IPS-18a (cell line): ENCODE measurements at regions not wholly inside any gene's neighbourhood (a gene's known extent, or its start where the extent isn't known, plus 50 kb on each side); places are given as distances from the start of the nearest gene placed in this dataset.
"Not testable (repeated sequence)": the region's sequence is repeated elsewhere in the genome, so short reads cannot be mapped to it uniquely, and the experiment has no call there.

ENCODE experiments used
- H3K27ac ChIP-seq: one replicate; pipeline ENCODE4 v1.5.1; 2013; ENCODE audit warnings: low read length
- H3K27me3 ChIP-seq: one replicate; pipeline ENCODE4 v1.6.1; 2013; ENCODE audit warnings: mild to moderate bottlenecking, low read length; ENCODE audit not compliant: control insufficient read depth, insufficient read depth
- H3K36me3 ChIP-seq: one replicate; pipeline ENCODE4 v1.6.1; 2013; ENCODE audit warnings: low read depth, low read length; ENCODE audit not compliant: control insufficient read depth
- H3K4me1 ChIP-seq: one replicate; pipeline ENCODE4 v1.6.1; 2013; ENCODE audit warnings: low read depth, low read length; ENCODE audit not compliant: control insufficient read depth
- H3K4me3 ChIP-seq: one replicate; pipeline ENCODE4 v1.5.1; 2013; ENCODE audit warnings: low read length
- H3K9ac ChIP-seq: one replicate; pipeline ENCODE4 v1.6.1; 2013; ENCODE audit warnings: mild to moderate bottlenecking, low read length, moderate library complexity
- H3K9me3 ChIP-seq: one replicate; pipeline ENCODE4 v1.6.1; 2013; ENCODE audit warnings: low read depth, low read length; ENCODE audit not compliant: control insufficient read depth

GRCh38 chr6:6976193-6976592, 131.6 kb upstream of the RREB1 start:
- Histone ChIP-seq H3K9me3 (no peaks in the 10 kb centered on the region), H3K9ac (no peak overlapping the region), H3K27me3 (no peaks in the 10 kb centered on the region), H3K27ac (no peak overlapping the region), H3K4me1 (no peaks in the 10 kb centered on the region), H3K36me3 (no peaks in the 10 kb centered on the region), H3K4me3 (no peak overlapping the region)

DNA sequence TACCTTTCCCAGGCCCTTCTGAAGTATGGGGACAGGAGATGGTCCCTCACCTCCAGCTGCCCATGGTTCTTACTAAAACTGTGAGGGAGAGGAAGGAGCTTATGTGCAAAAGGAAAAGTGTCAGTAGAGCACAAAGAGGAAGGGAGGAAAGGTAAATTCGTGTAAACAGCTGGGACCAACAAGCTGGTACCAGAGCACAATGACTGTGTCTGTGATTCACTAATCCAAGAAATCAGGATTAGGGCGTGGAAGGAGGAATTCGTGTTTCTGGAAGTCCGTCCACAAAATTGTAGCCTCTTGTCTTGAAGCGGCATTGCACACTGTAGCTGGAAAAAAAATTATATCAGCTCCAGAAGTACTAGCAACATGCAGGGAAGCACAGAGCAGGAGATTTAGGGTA, 129.0 kb upstream of the RREB1 start:
- no peaks in the 10 kb centered on the region for H3K36me3 ChIP-seq
- H3K9me3 ChIP-seq: no peaks in the 10 kb centered on the region
- no peak overlapping the region for H3K9ac ChIP-seq
- no peaks in the 10 kb centered on the region for H3K27me3 ChIP-seq
- H3K4me1 ChIP-seq: no peaks in the 10 kb centered on the region
- H3K4me3 ChIP-seq: no peak overlapping the region
- no peak overlapping the region for H3K27ac ChIP-seq

DNA sequence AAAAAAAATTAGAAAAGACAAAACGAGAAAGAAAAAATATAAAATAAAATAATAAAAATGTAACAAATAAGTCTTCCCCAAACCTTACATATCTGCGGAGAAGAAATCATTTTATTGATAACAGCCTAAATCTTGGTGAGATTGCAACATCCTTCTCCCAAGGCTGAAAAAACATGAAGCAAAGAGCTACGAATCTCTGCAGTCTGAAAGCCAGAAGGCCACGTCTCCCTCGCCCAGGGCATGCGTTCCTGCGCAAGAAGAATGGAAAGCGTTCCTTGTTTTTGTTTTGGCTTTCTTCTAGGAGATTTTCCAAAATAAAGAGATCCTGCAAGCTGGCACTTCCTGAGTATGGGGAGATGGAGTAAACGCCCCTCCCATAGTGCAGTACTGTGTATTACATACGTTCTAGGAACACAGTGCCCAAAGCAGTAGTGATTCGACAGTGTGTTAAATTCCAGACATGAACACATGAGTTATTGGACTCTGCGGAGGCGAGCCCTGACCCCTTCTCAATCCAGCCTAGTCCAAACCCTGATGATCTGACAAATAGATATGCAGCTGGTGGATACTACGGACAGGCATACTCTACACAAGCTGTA, 126.7 kb upstream of the RREB1 start:
- Histone ChIP-seq H3K27me3 (no peaks in the 10 kb centered on the region), H3K4me3 (no peak overlapping the region), H3K27ac (no peak overlapping the region), H3K4me1 (no peaks in the 10 kb centered on the region), H3K36me3 (no peaks in the 10 kb centered on the region), H3K9ac (no peak overlapping the region), H3K9me3 (no peaks in the 10 kb centered on the region)

DNA sequence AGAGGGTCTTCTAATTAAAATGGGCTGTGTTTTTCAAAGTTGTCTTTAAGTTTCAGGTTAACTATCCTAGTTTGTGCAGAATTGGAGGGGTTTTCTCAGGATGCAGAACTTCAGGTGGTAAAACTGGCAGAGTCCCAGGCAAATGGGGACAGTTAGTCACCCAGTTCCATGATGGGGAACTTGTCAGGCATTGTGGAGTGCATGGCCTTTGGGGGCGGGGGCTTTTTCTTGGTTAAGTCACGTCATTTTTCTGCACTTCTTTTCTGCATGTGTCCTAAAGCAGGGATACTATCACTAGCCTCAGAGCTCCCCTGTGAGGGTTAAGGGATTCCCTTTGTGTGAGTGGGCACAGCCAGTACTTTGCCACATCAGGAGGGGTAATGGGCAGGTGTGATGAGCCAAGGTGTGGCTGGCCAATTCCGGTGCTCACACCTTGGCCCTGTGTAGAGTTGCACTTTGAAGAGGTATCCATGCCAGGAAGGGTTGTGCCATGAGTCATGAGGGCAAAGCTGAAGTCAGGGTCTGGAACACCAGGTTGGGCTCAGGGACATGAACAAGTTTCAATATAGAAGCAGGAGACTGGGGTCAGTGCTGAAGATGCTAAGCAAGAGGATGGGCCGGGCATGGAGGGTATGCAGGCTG, 126.0 kb upstream of the RREB1 start:
- H3K9ac ChIP-seq: no peak overlapping the region
- H3K4me3 ChIP-seq: no peak overlapping the region
- H3K9me3 ChIP-seq: no peaks in the 10 kb centered on the region
- no peak overlapping the region for H3K27ac ChIP-seq
- no peaks in the 10 kb centered on the region for H3K36me3 ChIP-seq
- H3K27me3 ChIP-seq: no peaks in the 10 kb centered on the region
- no peaks in the 10 kb centered on the region for H3K4me1 ChIP-seq

DNA sequence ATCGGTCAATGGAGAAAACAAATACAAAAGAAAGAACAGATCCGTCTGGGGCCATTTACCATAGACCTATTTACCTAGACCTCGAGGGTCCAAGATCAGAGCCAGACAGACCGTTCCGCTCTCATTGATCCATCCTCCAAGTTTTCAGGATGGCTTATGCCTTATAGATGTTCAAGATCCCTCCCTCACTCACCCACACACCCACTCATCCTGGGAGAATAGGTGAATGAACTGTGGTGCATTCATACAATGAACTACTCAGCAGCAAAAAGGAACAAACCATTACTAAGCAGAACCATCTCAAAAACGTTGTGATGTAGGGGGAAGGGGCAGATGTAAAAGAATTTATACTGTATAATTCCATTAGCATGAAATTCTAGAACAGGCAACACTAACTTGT, 125.1 kb upstream of the RREB1 start:
- Histone ChIP-seq H3K27ac (no peak overlapping the region), H3K9me3 (no peaks in the 10 kb centered on the region), H3K4me1 (no peaks in the 10 kb centered on the region), H3K4me3 (no peak overlapping the region), H3K36me3 (no peaks in the 10 kb centered on the region), H3K9ac (no peak overlapping the region), H3K27me3 (no peaks in the 10 kb centered on the region)

GRCh38 chr6:6984585-6985366, 123.0 kb upstream of the RREB1 start:
- Histone ChIP-seq H3K27me3 (no peaks in the 10 kb centered on the region), H3K27ac (no peak overlapping the region), H3K9ac (no peak overlapping the region), H3K4me1 (no peaks in the 10 kb centered on the region), H3K36me3 (no peaks in the 10 kb centered on the region), H3K4me3 (no peak overlapping the region), H3K9me3 (no peaks in the 10 kb centered on the region)

DNA sequence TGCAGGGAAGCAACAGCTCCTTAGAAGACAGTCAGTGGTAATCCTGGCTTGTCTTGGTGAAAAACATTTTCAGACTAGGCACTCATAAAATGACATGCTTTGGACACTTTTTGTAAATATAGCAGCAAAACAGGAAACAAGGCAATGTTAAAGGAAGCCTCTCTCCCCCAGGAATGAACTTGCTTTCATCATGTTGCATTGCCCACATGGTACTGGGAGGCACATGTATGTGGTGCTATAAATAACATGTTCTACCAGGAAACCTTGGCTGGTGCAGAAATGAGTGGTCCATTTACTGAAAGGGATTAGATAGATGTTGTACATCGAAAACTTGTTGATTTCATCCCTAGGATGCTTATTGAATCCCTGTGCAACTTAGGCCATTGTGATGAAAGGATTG, 121.4 kb upstream of the RREB1 start:
- Histone ChIP-seq H3K36me3 (no peaks in the 10 kb centered on the region), H3K9me3 (no peaks in the 10 kb centered on the region), H3K4me1 (no peaks in the 10 kb centered on the region), H3K27me3 (no peaks in the 10 kb centered on the region), H3K27ac (no peak overlapping the region), H3K4me3 (no peak overlapping the region), H3K9ac (no peak overlapping the region)

GRCh38 chr6:6987749-6988148, 120.0 kb upstream of the RREB1 start:
- H3K9me3 ChIP-seq: no peaks in the 10 kb centered on the region
- H3K4me3 ChIP-seq: no peak overlapping the region

DNA sequence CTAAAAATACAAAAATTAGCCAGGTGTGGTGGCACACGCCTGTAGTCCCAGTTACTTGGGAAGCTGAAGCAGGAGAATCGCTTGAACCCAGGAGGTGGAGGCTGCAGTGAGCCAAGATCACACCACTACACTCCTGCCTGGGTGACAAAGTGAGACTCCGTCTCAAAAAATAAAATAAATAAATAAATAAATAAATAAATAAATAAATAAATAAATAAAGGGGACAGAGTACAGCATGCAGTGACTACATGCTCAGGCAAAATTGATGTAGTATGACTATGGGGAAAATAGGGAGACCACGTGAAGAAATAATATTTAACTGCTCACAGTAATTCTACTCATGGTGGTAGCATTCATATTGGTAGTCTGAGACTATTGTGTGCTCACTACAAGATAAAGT, 117.7 kb upstream of the RREB1 start:
- H3K4me3 ChIP-seq, H3K27ac ChIP-seq, H3K36me3 ChIP-seq, H3K27me3 ChIP-seq, H3K9me3 ChIP-seq, H3K4me1 ChIP-seq, H3K9ac ChIP-seq: not testable (repeated sequence)

More at GRCh38 chr6:6987749-6988148, 120.0 kb upstream of the RREB1 start:
- H3K36me3 ChIP-seq: no peaks in the 10 kb centered on the region
- H3K9ac ChIP-seq: no peak overlapping the region
- no peaks in the 10 kb centered on the region for H3K4me1 ChIP-seq
- H3K27ac ChIP-seq: no peak overlapping the region
- H3K27me3 ChIP-seq: no peaks in the 10 kb centered on the region

DNA sequence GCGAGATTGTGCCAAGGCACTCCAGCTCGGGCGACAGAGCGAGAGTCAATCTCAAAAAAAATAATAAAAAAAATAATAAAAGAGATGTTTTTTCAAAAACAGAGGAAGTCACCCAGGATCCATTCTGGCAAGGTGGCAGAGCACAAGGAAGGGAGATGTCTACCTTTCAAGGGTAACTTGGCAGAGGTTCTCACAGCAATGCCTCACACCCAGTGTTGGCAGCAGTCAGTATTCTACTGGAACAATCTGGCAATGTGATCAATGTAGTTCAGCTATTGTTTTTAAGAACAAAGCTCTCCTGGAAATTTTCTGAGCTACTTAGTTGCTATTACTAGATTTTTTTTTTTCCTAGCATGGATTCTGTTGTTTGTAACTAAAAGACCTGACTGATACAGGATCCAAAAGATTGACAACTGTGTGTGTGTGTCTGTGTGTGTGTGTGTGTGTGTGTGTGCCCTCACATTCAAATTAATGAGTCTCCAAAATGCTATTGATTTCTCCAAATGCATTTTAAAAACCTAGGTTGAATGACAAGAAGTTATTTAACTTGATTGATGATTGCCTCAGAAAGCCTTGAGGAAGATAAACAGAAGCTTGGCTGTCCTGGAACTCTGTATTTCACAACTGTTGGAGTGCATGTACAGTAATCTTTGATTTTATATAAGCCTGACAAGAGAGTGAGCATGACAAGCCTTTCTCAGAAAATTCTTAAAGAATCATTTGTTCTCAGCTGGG, 114.1 kb upstream of the RREB1 start:
- no peaks in the 10 kb centered on the region for H3K9me3 ChIP-seq

DNA sequence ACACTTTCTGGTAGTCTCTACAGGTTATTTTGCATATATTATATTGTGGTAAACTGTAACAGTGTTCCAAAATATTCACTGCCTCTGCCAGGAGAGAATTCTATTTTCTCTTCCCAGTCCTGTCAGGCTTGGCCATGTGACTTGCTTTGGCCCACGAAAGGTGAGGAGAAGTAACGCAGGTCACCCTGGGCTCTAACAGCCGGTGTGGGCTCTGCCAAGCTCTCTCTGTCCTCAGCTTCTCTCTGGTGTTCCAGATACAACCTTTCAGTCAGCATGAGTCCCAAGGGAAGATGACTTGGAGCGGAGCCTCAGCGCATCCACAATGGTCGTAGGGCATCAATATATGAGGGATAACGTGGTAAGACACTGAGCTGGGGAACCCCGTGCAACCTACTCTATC, 113.0 kb upstream of the RREB1 start:
- no peaks in the 10 kb centered on the region for H3K4me1 ChIP-seq
- no peak overlapping the region for H3K4me3 ChIP-seq
- H3K9ac ChIP-seq: no peak overlapping the region
- no peaks in the 10 kb centered on the region for H3K9me3 ChIP-seq
- no peak overlapping the region for H3K27ac ChIP-seq
- H3K27me3 ChIP-seq: no peaks in the 10 kb centered on the region
- no peaks in the 10 kb centered on the region for H3K36me3 ChIP-seq

More for the DNA sequence above, 114.1 kb upstream of the RREB1 start:
- H3K9ac ChIP-seq: no peak overlapping the region
- no peaks in the 10 kb centered on the region for H3K27me3 ChIP-seq
- no peak overlapping the region for H3K4me3 ChIP-seq
- no peak overlapping the region for H3K27ac ChIP-seq
- no peaks in the 10 kb centered on the region for H3K4me1 ChIP-seq
- H3K36me3 ChIP-seq: no peaks in the 10 kb centered on the region
